SK-N-SH (cell line): ENCODE measurements at regions not wholly inside any gene's neighbourhood (a gene's known extent, or its start where the extent isn't known, plus 50 kb on each side); places are given as distances from the start of the nearest gene placed in this dataset.

Experiments
- CTCF ChIA-PET: fragments of 300-600, 350-600 bp; formaldehyde crosslinking; extraction: SDS; loops from one replicate; lab custom pipeline; 2021; lab: Yijun Ruan, JAX
- POLR2A ChIA-PET: fragments of 350-600 bp; sonication (Branson Sonifier 250); formaldehyde crosslinking; extraction: SDS; loops from one replicate; lab custom pipeline; 2020; ENCODE audit warnings: antibody characterized with exemption, inconsistent platforms; lab: Yijun Ruan, JAX
- DNase-seq: peaks from one replicate; pipeline ENCODE4 v3.0.0; 2012
- H2AFZ ChIP-seq: fragments of 200-600 bp; sonication (generic); 2 replicates; pipeline ENCODE4 v1.8.1; 2016; ENCODE audit warnings: antibody characterized with exemption, mild to moderate bottlenecking, low read depth
- H3F3A ChIP-seq: fragments of 200-600 bp; sonication (generic); replicated peaks from 2 replicates; pipeline ENCODE3; 2016; ENCODE audit warnings: antibody characterized with exemption, mild to moderate bottlenecking; ENCODE audit not compliant: insufficient read depth
- H3K27ac ChIP-seq, 2 experiments: fragments of 200-500 bp in 1 of 2; fragments of 200-600 bp in 1 of 2; sonication (Bioruptor generic) in 1 of 2; sonication (generic), shearing (Covaris generic) in 1 of 2; 2 replicates each; pipeline versions ENCODE4 v1.5.1 to v1.6.1; 2014 to 2016; ENCODE audit warnings: low read depth in 2 of 2, inconsistent platforms in 1 of 2, low read length in 1 of 2, mild to moderate bottlenecking in 1 of 2, mixed read lengths in 1 of 2
- H3K27me3 ChIP-seq: fragments of 200-600 bp; sonication (generic), shearing (Covaris generic); 2 replicates; pipeline ENCODE4 v1.6.1; 2016; ENCODE audit warnings: mixed run types; ENCODE audit not compliant: insufficient read depth
- H3K36me3 ChIP-seq, 2 experiments: fragments of 200-500 bp in 1 of 2; fragments of 200-600 bp in 1 of 2; sonication (Bioruptor generic) in 1 of 2; sonication (generic) in 1 of 2; replicated peaks in 1 of 2; 2 replicates each; pipeline versions ENCODE3 to v1.5.1; 2014 to 2016; ENCODE audit warnings: low read length in 1 of 2, mild to moderate bottlenecking in 1 of 2; ENCODE audit not compliant: insufficient read depth in 2 of 2, control insufficient read depth in 1 of 2
- H3K4me1 ChIP-seq, 2 experiments: fragments of 200-500 bp in 1 of 2; fragments of 200-600 bp in 1 of 2; sonication (Bioruptor generic) in 1 of 2; sonication (generic), shearing (Covaris generic) in 1 of 2; 2 replicates each; pipeline versions ENCODE4 v1.5.1 to v1.6.1; 2014 to 2016; ENCODE audit warnings: low read depth in 1 of 2, low read length in 1 of 2, mixed run types in 1 of 2; ENCODE audit not compliant: insufficient read depth in 2 of 2, control insufficient read depth in 1 of 2
- H3K4me2 ChIP-seq: fragments of 200-600 bp; sonication (generic), shearing (Covaris generic); 2 replicates; pipeline ENCODE4 v1.6.1; 2017; ENCODE audit warnings: mixed run types
- H3K4me3 ChIP-seq, 2 experiments: fragments of 200-500 bp in 1 of 2; fragments of 200-600 bp in 1 of 2; sonication (Bioruptor generic) in 1 of 2; sonication (generic), shearing (Covaris generic) in 1 of 2; 2 replicates each; pipeline versions ENCODE4 v1.5.1 to v1.8.1; 2014 to 2016; ENCODE audit warnings: low read depth in 2 of 2, inconsistent platforms in 1 of 2, low read length in 1 of 2, mild to moderate bottlenecking in 1 of 2, mixed read lengths in 1 of 2, moderate library complexity in 1 of 2
- H3K79me2 ChIP-seq: fragments of 200-600 bp; sonication (generic); 2 replicates; pipeline ENCODE4 v1.8.1; 2017; ENCODE audit warnings: mild to moderate bottlenecking; ENCODE audit not compliant: insufficient read depth
- H3K9ac ChIP-seq: fragments of 200-600 bp; sonication (generic); 2 replicates; pipeline ENCODE4 v1.6.1; 2017; ENCODE audit warnings: mixed run types
- H3K9me2 ChIP-seq: fragments of 200-600 bp; sonication (generic); 2 replicates; pipeline ENCODE4 v1.6.1; 2017; ENCODE audit warnings: mixed run types
- H3K9me3 ChIP-seq: fragments of 200-600 bp; sonication (generic); 2 replicates; pipeline ENCODE4 v1.6.1; 2017; ENCODE audit warnings: mixed run types, mild to moderate bottlenecking, moderate library complexity
- H4K20me1 ChIP-seq: fragments of 200-600 bp; sonication (generic); 2 replicates; pipeline ENCODE4 v1.6.1; 2017; ENCODE audit warnings: mild to moderate bottlenecking, mixed run types; ENCODE audit not compliant: insufficient read depth
- CHD2 ChIP-seq: fragments of 150-350 bp; IDR thresholded peaks from 2 replicates; pipeline ENCODE4 v1.6.1; 2018; ENCODE audit warnings: low read length; ENCODE audit not compliant: partially characterized antibody
- ELF1 ChIP-seq: IDR thresholded peaks from 2 replicates; pipeline ENCODE4 v1.4.0; 2012
- EZH2phosphoT487 ChIP-seq: fragments of 200-600 bp; sonication (generic); IDR thresholded peaks from 2 replicates; pipeline ENCODE4 v1.6.1; 2017; ENCODE audit warnings: low read depth, mixed run types, mild to moderate bottlenecking, antibody characterized with exemption, moderate library complexity, borderline replicate concordance
- FOXM1 ChIP-seq: IDR thresholded peaks from 2 replicates; pipeline ENCODE4 v1.4.0; 2012; ENCODE audit warnings: low read depth, mild to moderate bottlenecking
- IRF3 ChIP-seq: fragments of 150-350 bp; IDR thresholded peaks from 2 replicates; pipeline ENCODE4 v1.6.1; 2016; ENCODE audit warnings: mild to moderate bottlenecking, low read depth, low read length
- MEF2A ChIP-seq: IDR thresholded peaks from 2 replicates; pipeline ENCODE4 v1.4.0; 2012; ENCODE audit warnings: low read depth, borderline replicate concordance
- MXI1 ChIP-seq: IDR thresholded peaks from 2 replicates; pipeline ENCODE4 v1.6.1; 2012; ENCODE audit warnings: mild to moderate bottlenecking, low read depth, low read length, improper control_type of control experiment
- NRF1 ChIP-seq: IDR thresholded peaks from 2 replicates; pipeline ENCODE4 v1.6.1; 2012; ENCODE audit warnings: low read depth, mild to moderate bottlenecking, low read length
- RAD21 ChIP-seq: IDR thresholded peaks from 2 replicates; pipeline ENCODE4 v1.6.1; 2012; ENCODE audit warnings: mild to moderate bottlenecking, low read length
- RFX5 ChIP-seq: IDR thresholded peaks from 2 replicates; pipeline ENCODE4 v1.6.1; 2012; ENCODE audit warnings: mild to moderate bottlenecking, improper control_type of control experiment, low read length
- SIN3A ChIP-seq: IDR thresholded peaks from 2 replicates; pipeline ENCODE4 v1.6.1; 2012; ENCODE audit warnings: low read depth, mild to moderate bottlenecking, low read length, moderate library complexity, borderline replicate concordance
- SMC3 ChIP-seq: IDR thresholded peaks from 2 replicates; pipeline ENCODE4 v1.6.1; 2012; ENCODE audit warnings: low read depth, low read length, improper control_type of control experiment
- WGBS: methylation state at CpG from one replicate; pipeline ENCODE4 v1.1.6; 2017; ENCODE audit warnings: low lambda C conversion rate; 5-methylcytosine and 5-hydroxymethylcytosine counted together
- TF ChIP-seq, protein P1 (sequence below): IDR thresholded peaks from 2 replicates; pipeline ENCODE4 v1.4.0; 2012; ENCODE audit warnings: low read depth, borderline replicate concordance
- TF ChIP-seq, protein P2 (sequence below): fragments of 200-600 bp; sonication (generic); IDR thresholded peaks from 2 replicates; pipeline ENCODE4 v1.6.1; 2017; ENCODE audit warnings: antibody characterized with exemption, mild to moderate bottlenecking, moderate library complexity

DNA sequence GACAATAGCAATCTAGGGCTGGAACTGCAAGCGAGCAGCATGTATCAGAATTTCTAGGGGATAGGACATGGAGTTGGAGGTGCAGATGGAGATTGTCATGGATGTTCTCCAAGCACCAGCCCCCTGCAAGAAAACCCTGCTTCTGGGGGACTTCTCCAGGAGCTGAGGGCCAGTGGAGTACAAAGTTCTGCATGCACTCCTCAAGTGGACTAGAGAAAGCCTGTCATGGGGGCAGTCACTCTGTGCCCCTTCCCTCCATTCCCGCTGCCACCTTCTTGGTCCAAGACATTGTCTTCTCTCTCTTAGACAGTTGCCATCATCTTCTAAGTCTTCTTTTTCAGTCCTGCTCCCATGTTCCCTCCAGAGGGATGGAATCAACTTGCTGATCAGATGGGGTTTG lies 87.9 kb downstream of the AIPL1 start:
- Histone ChIP-seq H3K9ac (no peak overlapping the region), H3K4me1 (no peaks in the 10 kb centered on the region), H3K4me2 (no peak overlapping the region), H3K4me3 (no peak overlapping the region), H3F3A (no peaks in the 10 kb centered on the region), H2AFZ (no peak overlapping the region), H4K20me1 (no peaks in the 10 kb centered on the region), H3K9me3 (no peaks in the 10 kb centered on the region), H3K79me2 (no peaks in the 10 kb centered on the region), H3K27ac (no peak overlapping the region), H3K9me2 (no peaks in the 10 kb centered on the region), H3K36me3 (no peaks in the 10 kb centered on the region), H3K27me3 (no peaks in the 10 kb centered on the region; the same call in 1 of the 2 replicates)
- 12% methylated on average over 2 of the region's 2 CpGs for WGBS
- ChIA-PET POLR2A (no interaction called here), CTCF (no interaction called here)
- DNase-seq = no peak
- no peak for TF ChIP-seq MXI1

GRCh38 chr17:6346156-6346786 lies 88.7 kb downstream of the AIPL1 start:
- no peak overlapping the region for H3K4me2 ChIP-seq
- no peak for TF ChIP-seq SIN3A
- TF ChIP-seq SMC3 = no peak
- no peak for TF ChIP-seq ELF1
- TF ChIP-seq, protein P1, sequence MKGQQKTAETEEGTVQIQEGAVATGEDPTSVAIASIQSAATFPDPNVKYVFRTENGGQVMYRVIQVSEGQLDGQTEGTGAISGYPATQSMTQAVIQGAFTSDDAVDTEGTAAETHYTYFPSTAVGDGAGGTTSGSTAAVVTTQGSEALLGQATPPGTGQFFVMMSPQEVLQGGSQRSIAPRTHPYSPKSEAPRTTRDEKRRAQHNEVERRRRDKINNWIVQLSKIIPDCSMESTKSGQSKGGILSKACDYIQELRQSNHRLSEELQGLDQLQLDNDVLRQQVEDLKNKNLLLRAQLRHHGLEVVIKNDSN = no peak
- no peak for TF ChIP-seq RAD21
- TF ChIP-seq, all 33 proteins: peak for 0
- Histone ChIP-seq H2AFZ (no peak overlapping the region), H3K9me3 (no peaks in the 10 kb centered on the region), H3K4me3 (no peak overlapping the region), H3K27ac (no peak overlapping the region), H3K9me2 (no peaks in the 10 kb centered on the region), H3K36me3 (no peaks in the 10 kb centered on the region), H3K9ac (no peak overlapping the region), H3K79me2 (no peaks in the 10 kb centered on the region), H4K20me1 (no peaks in the 10 kb centered on the region), H3F3A (no peaks in the 10 kb centered on the region), H3K27me3 (no peaks in the 10 kb centered on the region; the same call in 1 of the 2 replicates), H3K4me1 (no peaks in the 10 kb centered on the region)
- ChIA-PET POLR2A (no interaction called here), CTCF (no interaction called here)
- no peak for DNase-seq
- 7% methylated on average over 4 of the region's 6 CpGs for WGBS

DNA sequence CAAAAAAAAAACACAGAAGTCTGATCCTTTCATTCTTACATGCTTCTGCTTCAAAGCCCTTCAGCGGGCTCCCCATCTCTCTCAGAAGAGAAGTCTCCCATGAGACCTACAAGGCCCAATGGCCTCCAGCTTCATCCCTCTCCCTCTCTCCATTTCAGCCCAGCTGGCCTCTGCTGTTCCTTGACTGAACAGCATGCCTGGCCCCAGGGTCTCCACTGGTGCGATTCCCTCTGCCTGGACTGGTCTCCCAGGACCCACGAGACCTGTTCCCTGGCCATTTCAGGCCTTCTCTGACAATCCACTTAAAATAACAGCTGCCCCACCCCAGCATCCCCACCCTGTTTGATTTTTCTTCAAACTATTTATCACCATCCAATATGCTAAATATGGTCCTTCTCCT lies 91.2 kb downstream of the AIPL1 start:
- Histone ChIP-seq H3K9me2 (no peaks in the 10 kb centered on the region), H3K4me1 (no peaks in the 10 kb centered on the region), H4K20me1 (no peaks in the 10 kb centered on the region), H3K27me3 (no peaks in the 10 kb centered on the region; the same call in 1 of the 2 replicates), H3K27ac (no peak overlapping the region), H3F3A (no peaks in the 10 kb centered on the region), H3K4me3 (no peak overlapping the region), H3K9ac (no peak overlapping the region), H2AFZ (no peak overlapping the region), H3K9me3 (no peaks in the 10 kb centered on the region), H3K36me3 (no peaks in the 10 kb centered on the region), H3K79me2 (no peaks in the 10 kb centered on the region), H3K4me2 (no peak overlapping the region)
- WGBS = 2% methylated on average over 3 of the region's 3 CpGs
- CTCF ChIA-PET = no interaction called here
- DNase-seq = no peak
- POLR2A ChIA-PET = no interaction called here
- no peak for TF ChIP-seq IRF3
- TF ChIP-seq FOXM1 = no peak
- no peak for TF ChIP-seq MEF2A
- TF ChIP-seq MXI1 = no peak
- no peak for TF ChIP-seq EZH2phosphoT487
- TF ChIP-seq RFX5 = no peak
- TF ChIP-seq, protein P2, sequence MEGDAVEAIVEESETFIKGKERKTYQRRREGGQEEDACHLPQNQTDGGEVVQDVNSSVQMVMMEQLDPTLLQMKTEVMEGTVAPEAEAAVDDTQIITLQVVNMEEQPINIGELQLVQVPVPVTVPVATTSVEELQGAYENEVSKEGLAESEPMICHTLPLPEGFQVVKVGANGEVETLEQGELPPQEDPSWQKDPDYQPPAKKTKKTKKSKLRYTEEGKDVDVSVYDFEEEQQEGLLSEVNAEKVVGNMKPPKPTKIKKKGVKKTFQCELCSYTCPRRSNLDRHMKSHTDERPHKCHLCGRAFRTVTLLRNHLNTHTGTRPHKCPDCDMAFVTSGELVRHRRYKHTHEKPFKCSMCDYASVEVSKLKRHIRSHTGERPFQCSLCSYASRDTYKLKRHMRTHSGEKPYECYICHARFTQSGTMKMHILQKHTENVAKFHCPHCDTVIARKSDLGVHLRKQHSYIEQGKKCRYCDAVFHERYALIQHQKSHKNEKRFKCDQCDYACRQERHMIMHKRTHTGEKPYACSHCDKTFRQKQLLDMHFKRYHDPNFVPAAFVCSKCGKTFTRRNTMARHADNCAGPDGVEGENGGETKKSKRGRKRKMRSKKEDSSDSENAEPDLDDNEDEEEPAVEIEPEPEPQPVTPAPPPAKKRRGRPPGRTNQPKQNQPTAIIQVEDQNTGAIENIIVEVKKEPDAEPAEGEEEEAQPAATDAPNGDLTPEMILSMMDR = no peak
- no peak for TF ChIP-seq ELF1
- no peak for TF ChIP-seq CHD2
- TF ChIP-seq SIN3A = no peak
- TF ChIP-seq NRF1 = no peak
